Activated T-helper 2 cell treated with anti-CD3 and anti-CD28 coated beads, Interferon-gamma antibody, Interleukin-2, Interleukin-4, amounts not matched to agents 10 μg/mL and 5 μg/mL and 100 μg/mL, durations not matched to agents 14 hours and 24 hours and 36 hours (primary cell): ENCODE measurements at regions not wholly inside any gene's neighbourhood (a gene's known extent, or its start where the extent isn't known, plus 50 kb on each side); places are given as distances from the start of the nearest gene placed in this dataset.

Experiments used
- DNase-seq: peaks from one replicate; pipeline ENCODE4 v3.0.0; 2021; ENCODE audit warnings: low spot score
- H3K27ac Mint-ChIP-seq: one replicate; pipeline ENCODE4 v1.8.0; 2021; ENCODE audit warnings: mixed read lengths
- H3K27me3 Mint-ChIP-seq: one replicate; pipeline ENCODE4 v1.8.0; 2021; ENCODE audit warnings: low read depth, mixed read lengths
- H3K36me3 Mint-ChIP-seq: one replicate; pipeline ENCODE4 v1.8.0; 2021; ENCODE audit warnings: low read depth, mixed read lengths
- H3K4me1 Mint-ChIP-seq: one replicate; pipeline ENCODE4 v1.8.0; 2021; ENCODE audit warnings: low read depth, mixed read lengths
- H3K4me3 Mint-ChIP-seq: one replicate; pipeline ENCODE4 v1.8.0; 2021; ENCODE audit warnings: low read depth, mild to moderate bottlenecking, moderate library complexity, mixed read lengths
- H3K9me3 Mint-ChIP-seq: one replicate; pipeline ENCODE4 v1.8.0; 2021; ENCODE audit warnings: mixed read lengths
- intact Hi-C: fragments of 100-400 bp; cut with micrococcal nuclease; formaldehyde crosslinking; loops from one replicate; pipeline ENCODE4 v1.15.1; 2023

DNA sequence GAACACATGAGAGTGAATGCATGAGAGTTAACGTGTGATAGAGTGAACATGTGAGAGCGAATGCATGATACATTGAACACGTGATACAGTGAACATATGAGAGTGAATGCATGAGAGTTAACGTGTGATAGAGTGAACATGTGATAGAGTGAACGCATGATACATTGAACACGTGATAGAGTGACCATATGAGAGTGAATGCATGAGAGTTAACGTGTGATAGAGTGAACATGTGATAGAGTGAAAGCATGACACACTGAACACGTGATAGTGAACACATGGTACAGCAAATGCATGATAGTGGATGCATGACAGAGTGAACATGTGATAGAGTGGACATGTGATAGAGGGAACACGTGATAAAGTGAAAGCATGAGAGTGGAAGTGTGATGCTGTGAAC is 517.9 kb downstream of the EIPR1 start:
- no peaks in the 10 kb centered on the region for H3K36me3 Mint-ChIP-seq
- intact Hi-C loops = no loop called here
- no peaks in the 10 kb centered on the region for H3K4me1 Mint-ChIP-seq
- no peaks in the 10 kb centered on the region for H3K9me3 Mint-ChIP-seq
- no peaks in the 10 kb centered on the region for H3K27me3 Mint-ChIP-seq
- no peak overlapping the region for H3K27ac Mint-ChIP-seq
- H3K4me3 Mint-ChIP-seq = no peak overlapping the region
- no peak for DNase-seq

DNA sequence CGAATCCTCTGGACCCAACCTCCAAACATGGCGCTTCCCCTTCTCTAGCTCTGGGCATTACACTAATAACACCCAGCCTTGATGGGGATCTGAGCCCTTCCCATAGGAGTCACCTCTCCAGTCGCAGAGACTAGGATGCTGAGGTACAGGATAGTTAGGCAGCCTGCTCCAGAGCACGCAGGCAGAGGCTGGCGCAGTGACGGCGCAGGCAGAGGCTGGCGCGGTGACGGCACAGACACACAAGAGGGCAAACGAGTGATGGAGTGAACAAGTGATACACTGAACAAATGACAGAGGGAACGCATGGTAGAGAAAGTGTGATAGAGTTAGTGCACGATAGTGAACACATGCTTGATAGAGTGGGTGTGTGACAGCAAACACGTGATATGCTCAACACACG is 518.5 kb downstream of the EIPR1 start:
- no peaks in the 10 kb centered on the region for H3K36me3 Mint-ChIP-seq
- no peaks in the 10 kb centered on the region for H3K9me3 Mint-ChIP-seq
- no peaks in the 10 kb centered on the region for H3K4me1 Mint-ChIP-seq
- DNase-seq = no peak
- intact Hi-C loops = no loop called here
- no peak overlapping the region for H3K4me3 Mint-ChIP-seq
- no peak overlapping the region for H3K27ac Mint-ChIP-seq
- H3K27me3 Mint-ChIP-seq = no peaks in the 10 kb centered on the region

DNA sequence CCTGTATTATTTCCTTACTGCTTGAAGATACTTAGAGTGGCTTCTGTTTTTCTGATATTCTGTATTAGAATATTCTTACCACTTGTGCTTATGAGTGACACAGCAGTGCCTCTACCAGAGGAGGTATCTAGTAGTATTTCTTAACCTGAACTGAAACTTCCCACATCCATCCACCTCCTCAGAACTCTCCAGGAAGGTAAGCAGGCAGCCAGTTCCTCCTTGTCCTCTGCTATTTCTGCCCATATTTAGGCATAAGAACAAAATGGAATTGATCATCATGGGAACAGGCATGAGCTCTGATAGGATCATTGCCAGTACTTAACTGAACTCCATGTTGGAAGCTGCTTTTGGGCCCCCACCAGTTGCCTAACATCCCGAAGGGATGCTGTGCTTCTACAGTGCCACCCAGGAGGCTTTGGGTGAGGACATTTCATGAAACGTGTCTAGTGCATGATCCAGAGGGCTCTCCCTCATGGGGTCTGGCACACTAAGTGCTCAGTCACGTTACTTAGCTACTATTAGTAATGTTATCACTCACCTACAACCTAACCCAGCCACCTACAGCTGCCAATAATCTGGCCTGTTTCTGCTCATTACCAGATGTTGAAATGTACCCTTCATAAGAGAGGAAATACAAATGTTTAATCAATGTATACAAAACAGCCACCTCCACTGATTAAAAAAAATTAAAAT is 520.7 kb downstream of the EIPR1 start:
- Mint-ChIP-seq H3K4me3 (no peak overlapping the region), H3K36me3 (no peaks in the 10 kb centered on the region), H3K27me3 (no peaks in the 10 kb centered on the region), H3K9me3 (no peaks in the 10 kb centered on the region), H3K27ac (no peak overlapping the region), H3K4me1 (no peaks in the 10 kb centered on the region)
- intact Hi-C loops = no loop called here
- DNase-seq = no peak

DNA sequence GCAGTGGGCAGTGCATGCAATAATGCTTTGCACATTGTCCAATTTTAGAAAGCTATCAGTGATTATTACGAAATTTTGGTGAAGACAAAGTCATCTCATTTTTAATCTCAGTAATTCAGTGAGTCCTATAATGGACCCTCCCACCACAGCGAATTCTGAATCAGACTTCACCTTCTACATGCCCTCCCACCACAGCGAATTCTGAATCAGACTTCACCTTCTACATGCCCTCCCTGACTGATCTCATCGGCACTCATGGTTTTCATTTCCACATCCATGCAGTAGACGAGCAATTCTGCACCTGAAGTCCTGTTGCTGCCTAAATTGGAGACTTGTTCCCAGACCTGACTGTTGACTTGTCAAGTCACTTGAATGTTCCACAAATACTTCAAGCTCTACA is 522.3 kb downstream of the EIPR1 start:
- Mint-ChIP-seq H3K4me1 (no peaks in the 10 kb centered on the region), H3K36me3 (no peaks in the 10 kb centered on the region)
- intact Hi-C loops = no loop called here

DNA sequence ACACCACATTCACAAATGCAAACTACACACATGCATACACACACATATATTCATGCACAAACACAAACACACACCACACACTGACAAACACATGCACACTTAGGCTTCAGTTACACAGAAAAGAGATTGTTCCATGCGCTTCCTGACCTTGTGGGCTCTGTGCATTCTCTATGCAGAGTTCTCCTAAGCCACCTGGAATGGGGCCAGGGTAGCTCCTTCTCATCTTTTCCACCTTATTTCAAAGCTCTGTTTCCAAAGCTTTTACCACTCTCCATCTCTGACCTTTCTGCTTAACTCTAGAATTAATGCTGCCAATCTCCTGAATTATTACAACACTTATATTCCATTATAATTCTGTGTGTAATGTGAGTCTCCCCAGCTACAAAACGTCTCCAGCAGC is 522.3 kb upstream of the MYT1L start:
- H3K4me1 Mint-ChIP-seq = no peaks in the 10 kb centered on the region
- intact Hi-C loops = no loop called here
- DNase-seq = no peak
- H3K27me3 Mint-ChIP-seq = no peaks in the 10 kb centered on the region
- H3K9me3 Mint-ChIP-seq = no peaks in the 10 kb centered on the region
- H3K4me3 Mint-ChIP-seq = no peak overlapping the region
- no peaks in the 10 kb centered on the region for H3K36me3 Mint-ChIP-seq
- no peak overlapping the region for H3K27ac Mint-ChIP-seq

More for the DNA sequence above, 522.3 kb downstream of the EIPR1 start:
- Mint-ChIP-seq H3K9me3 (no peaks in the 10 kb centered on the region), H3K4me3 (no peak overlapping the region), H3K27ac (no peak overlapping the region), H3K27me3 (no peaks in the 10 kb centered on the region)
- DNase-seq = no peak

DNA sequence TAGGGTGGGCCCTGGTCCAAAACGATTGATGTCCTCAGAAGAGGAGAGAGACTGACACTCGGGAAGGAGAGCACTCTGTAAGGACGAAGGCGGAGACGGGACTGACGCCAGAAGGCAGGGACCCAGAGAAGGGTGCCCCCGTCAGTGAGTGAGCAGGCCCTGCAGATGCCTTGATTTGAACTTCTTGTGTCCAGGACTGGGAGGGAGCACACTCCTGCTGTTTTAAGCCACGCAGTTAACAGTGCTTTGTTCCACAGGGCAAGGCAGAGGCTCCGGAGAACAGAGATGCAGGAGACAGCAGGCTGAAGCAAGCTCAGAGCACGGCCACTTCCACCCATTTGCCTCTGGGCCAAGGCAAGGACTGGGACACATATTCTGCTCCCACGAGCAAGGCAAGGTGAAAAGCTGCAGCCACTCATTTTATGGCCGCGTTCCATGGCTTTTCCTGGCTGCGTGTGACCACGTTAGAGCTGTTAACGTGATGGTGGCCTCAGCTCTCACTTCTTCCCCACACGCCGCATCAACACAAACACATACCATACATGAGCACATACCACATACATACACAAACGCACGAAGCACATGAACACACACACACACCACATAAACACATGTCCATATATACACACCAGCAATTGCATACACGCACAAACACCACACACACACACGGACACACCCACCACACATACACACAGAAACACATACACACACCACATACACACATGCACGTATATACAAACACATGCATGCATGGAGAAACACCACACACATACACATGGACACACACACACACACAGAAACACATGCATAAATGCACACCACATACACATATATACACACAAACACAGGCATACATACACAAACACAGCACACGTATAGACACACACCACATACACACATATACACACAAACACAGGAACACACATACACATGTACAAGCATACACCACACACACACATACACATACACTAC is 521.0 kb upstream of the MYT1L start:
- H3K9me3 Mint-ChIP-seq = no peaks in the 10 kb centered on the region
- H3K27ac Mint-ChIP-seq = no peak overlapping the region
- DNase-seq = no peak
- no peaks in the 10 kb centered on the region for H3K27me3 Mint-ChIP-seq
- intact Hi-C loops = no loop called here
- no peaks in the 10 kb centered on the region for H3K36me3 Mint-ChIP-seq
- H3K4me1 Mint-ChIP-seq = no peaks in the 10 kb centered on the region
- H3K4me3 Mint-ChIP-seq = no peak overlapping the region

DNA sequence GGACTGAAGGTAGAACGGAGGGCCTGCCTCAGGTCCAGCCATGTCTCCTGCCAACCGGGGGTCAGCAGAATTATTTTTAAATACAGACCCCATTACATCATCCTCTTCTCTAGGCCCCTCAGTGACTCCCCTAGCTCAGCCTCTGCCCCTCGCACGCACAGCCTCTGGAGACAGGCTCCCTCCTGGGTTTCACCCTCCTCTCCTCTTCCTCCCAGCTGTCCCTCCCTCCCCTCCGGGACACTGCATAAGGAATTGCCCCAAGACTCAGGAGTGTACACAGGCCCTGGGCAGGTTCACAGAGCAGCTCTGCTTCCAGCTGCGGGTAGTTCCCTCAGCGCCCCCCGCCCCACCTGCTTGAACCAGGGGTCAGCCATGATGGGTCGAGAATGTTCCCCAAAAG is 520.2 kb upstream of the MYT1L start:
- intact Hi-C loops = no loop called here
- no peaks in the 10 kb centered on the region for H3K27me3 Mint-ChIP-seq
- no peak for DNase-seq
- no peak overlapping the region for H3K27ac Mint-ChIP-seq
- H3K4me3 Mint-ChIP-seq = no peak overlapping the region
- H3K4me1 Mint-ChIP-seq = no peaks in the 10 kb centered on the region
- no peaks in the 10 kb centered on the region for H3K36me3 Mint-ChIP-seq
- H3K9me3 Mint-ChIP-seq = no peaks in the 10 kb centered on the region

DNA sequence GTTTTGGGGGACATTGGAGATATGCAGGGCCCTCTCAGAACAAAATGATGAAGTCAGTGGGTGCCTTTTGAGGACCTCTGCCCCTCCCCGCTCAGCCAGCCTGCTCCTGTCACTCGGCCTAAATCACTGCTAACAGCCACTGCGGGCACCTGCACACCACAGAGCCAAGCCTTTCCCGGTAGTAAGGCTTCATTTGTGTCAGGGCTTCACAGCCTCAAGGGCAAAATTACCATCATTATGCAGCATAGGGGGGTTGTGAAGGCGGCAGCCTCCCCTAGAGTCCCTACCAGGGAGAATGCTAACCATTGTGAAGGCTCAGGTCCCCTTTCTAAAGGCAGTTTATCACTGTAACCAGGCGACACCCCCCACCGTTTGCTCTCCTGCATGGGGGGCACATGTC is 519.8 kb upstream of the MYT1L start:
- no peaks in the 10 kb centered on the region for H3K4me1 Mint-ChIP-seq
- H3K27ac Mint-ChIP-seq = no peak overlapping the region
- no peaks in the 10 kb centered on the region for H3K9me3 Mint-ChIP-seq
- intact Hi-C loops = no loop called here
- no peaks in the 10 kb centered on the region for H3K36me3 Mint-ChIP-seq
- H3K27me3 Mint-ChIP-seq = no peaks in the 10 kb centered on the region
- no peak for DNase-seq
- no peak overlapping the region for H3K4me3 Mint-ChIP-seq

DNA sequence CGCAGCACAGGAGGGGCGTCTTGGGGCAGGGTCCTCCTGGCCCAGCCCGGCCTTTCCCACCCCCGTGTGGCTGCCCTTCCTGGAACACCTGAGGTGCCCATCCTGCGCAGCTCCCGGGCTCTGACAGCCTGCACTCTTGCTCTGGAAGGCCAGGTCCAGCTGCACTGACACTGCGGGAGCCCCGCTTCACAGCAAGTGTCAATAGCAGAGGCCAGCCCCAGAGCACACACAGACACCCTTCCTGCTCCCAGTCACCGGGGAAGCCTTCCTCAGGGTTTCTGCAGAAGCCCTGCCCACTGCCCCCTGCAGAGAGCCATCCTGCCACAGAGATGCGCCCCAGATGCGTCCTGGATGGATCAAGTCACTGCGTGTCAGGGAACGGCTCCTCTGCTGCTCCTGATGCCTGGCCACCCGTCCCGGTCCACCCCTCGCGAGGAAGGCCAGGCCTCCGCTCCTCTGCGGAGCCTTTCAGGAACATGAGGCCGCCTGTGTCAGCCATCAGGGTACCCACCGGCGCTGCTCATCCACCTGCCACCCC is 519.2 kb upstream of the MYT1L start:
- Mint-ChIP-seq H3K4me3 (no peak overlapping the region), H3K27ac (no peak overlapping the region), H3K36me3 (no peaks in the 10 kb centered on the region), H3K9me3 (no peaks in the 10 kb centered on the region), H3K4me1 (no peaks in the 10 kb centered on the region), H3K27me3 (no peaks in the 10 kb centered on the region)
- DNase-seq = no peak
- intact Hi-C loops = no loop called here

DNA sequence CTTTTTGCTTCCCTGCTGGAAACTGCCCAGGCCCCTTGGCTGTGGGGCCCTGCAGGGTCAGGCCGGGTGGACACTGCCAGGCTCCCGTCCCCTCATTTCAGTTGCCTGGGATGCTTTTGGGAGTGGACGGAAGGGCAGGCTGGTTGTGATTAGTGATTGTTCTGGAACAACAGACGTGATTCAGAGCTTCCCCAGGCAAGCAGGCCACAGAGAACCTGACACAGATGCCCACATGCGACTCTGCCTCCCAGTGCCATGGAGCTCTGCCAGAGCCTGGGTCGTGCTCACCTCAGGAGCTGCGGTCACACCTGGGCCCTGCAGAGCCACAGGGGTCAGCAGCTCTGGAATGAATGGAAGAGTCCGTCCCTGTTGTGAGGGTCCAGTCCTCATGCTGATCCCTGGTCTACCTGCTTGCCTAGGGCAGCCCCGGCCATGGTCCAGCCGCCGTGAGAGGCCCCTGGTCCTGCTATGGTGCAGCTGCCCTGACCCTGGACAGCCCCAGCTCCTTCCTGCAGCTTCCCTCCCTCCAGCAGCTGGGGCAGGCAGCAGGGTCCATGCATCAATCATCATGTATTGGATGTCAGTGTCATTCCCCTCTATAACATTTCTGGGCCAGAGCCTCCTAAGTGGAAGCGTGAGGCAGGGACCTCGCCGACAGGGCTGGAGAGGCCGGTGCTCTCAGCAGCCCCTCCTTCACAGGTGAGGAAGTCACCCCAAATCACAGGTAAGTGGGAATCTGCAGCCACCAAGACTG is 518.6 kb upstream of the MYT1L start:
- Mint-ChIP-seq H3K27ac (no peak overlapping the region), H3K4me1 (no peaks in the 10 kb centered on the region), H3K27me3 (no peaks in the 10 kb centered on the region), H3K9me3 (no peaks in the 10 kb centered on the region), H3K36me3 (no peaks in the 10 kb centered on the region), H3K4me3 (no peak overlapping the region)
- intact Hi-C loops = no loop called here
- no peak for DNase-seq

DNA sequence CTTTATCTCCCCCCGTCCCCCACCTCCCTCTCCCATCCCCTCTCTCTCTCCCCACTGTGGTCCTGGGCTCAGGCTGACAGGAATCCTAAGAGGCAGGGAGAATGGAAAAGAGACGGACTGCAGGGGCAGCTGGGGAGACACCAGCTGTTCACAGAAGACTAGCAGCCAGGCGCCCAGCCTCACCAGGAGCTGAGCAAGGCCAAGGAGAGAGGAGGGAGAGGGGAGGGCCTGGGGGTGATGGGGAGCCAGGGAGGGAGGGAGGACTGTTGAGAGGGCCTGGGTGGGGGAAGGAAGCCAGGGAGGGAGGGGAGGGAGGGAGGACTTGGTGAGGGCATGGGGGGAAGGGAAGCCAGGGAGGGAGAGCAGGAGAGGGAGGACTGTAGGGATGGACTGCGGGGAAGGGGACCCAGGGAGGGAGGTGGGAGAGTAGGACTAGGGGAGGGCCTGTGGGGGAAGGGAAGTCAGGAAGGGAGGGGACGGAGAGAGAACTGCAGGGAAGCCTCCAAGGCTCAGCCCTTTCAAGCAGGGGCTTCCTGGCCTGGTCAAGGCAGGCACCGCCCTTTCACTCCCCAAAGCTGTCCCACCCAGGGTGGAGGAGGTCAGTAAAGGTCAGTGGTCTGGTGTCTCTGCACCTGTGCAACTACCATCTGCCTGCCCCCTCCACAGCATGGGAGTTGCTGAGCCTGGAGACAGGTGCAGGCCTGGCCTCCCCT is 517.7 kb upstream of the MYT1L start:
- H3K27me3 Mint-ChIP-seq = no peaks in the 10 kb centered on the region
- intact Hi-C loops = no loop called here

DNA sequence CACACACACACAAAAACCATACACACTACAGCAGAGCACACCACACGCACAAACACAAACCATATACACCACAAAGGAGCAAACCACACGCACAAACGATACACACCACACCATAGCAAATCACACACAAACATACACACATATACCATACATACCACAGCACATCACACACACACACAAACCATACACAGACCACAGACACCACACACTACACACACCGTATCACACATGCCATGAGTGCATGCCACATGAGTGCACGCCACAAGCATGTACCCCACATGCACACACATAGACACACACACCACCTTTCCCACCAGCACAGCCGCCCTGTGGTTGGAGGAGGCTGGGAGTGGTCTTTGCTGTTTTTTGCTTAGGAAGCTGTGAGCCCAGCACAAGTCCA is 517.1 kb upstream of the MYT1L start:
- H3K4me3 Mint-ChIP-seq = no peak overlapping the region
- H3K4me1 Mint-ChIP-seq = no peaks in the 10 kb centered on the region
- no peaks in the 10 kb centered on the region for H3K9me3 Mint-ChIP-seq
- intact Hi-C loops = no loop called here
- DNase-seq = no peak
- H3K36me3 Mint-ChIP-seq = no peaks in the 10 kb centered on the region
- H3K27ac Mint-ChIP-seq = no peak overlapping the region
- H3K27me3 Mint-ChIP-seq = no peaks in the 10 kb centered on the region

More for the DNA sequence above, 517.7 kb upstream of the MYT1L start:
- Mint-ChIP-seq H3K4me1 (no peaks in the 10 kb centered on the region), H3K9me3 (no peaks in the 10 kb centered on the region), H3K36me3 (no peaks in the 10 kb centered on the region), H3K4me3 (no peak overlapping the region), H3K27ac (no peak overlapping the region)
- no peak for DNase-seq
